T-helper 2 cell treated with Interferon-gamma antibody and Interleukin-4, amounts not matched to agents 5 μg/mL and 100 μg/mL, for 36 hours (primary cell): ENCODE measurements at regions not wholly inside any gene's neighbourhood (a gene's known extent, or its start where the extent isn't known, plus 50 kb on each side); places are given as distances from the start of the nearest gene placed in this dataset.

ENCODE experiments used
- DNase-seq: peaks from one replicate; pipeline ENCODE4 v3.0.0; 2021; ENCODE audit warnings: low spot score
- H3K27ac Mint-ChIP-seq: one replicate; pipeline ENCODE4 v1.8.0; 2021; ENCODE audit warnings: mild to moderate bottlenecking, mixed read lengths
- H3K27me3 Mint-ChIP-seq: one replicate; pipeline ENCODE4 v1.8.0; 2021; ENCODE audit warnings: low read depth, mixed read lengths
- H3K36me3 Mint-ChIP-seq: one replicate; pipeline ENCODE4 v1.8.0; 2021; ENCODE audit warnings: low read depth, mixed read lengths
- H3K4me1 Mint-ChIP-seq: one replicate; pipeline ENCODE4 v1.8.0; 2021; ENCODE audit warnings: low read depth, mixed read lengths
- H3K4me3 Mint-ChIP-seq: one replicate; pipeline ENCODE4 v1.8.0; 2022; ENCODE audit warnings: mild to moderate bottlenecking, moderate library complexity, mixed read lengths
- H3K9me3 Mint-ChIP-seq: one replicate; pipeline ENCODE4 v1.8.0; 2021; ENCODE audit warnings: mixed read lengths

- no peak for DNase-seq
- Mint-ChIP-seq H3K4me3 (no peak overlapping the region), H3K9me3 (no peaks in the 10 kb centered on the region), H3K36me3 (no peaks in the 10 kb centered on the region), H3K27ac (no peak overlapping the region), H3K27me3 (no peaks in the 10 kb centered on the region), H3K4me1 (no peaks in the 10 kb centered on the region)
Observed at GRCh38 chr2:156099382-156099781, 233.1 kb downstream of the NR4A2 start.

DNA sequence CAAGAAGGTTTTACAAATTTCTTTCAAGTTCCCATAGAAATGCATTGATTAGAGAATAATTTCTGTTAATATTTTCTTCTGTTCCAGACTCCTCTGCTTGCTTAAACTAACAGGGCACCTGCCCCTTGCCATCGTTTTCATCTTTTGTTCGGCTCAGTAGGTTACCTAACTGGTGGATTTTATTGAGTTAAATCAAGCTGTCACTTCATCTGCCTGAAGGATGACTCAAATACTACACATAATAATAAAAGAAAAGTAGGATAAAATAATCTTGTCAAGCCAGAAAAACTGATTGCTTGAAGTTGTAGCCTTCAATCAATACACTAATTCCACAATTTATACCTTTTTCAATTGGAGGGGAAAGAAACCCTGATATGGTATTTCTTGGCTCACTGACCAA is 234.0 kb downstream of the NR4A2 start:
- no peak for DNase-seq
- no peaks in the 10 kb centered on the region for H3K36me3 Mint-ChIP-seq
- H3K4me3 Mint-ChIP-seq = no peak overlapping the region
- no peaks in the 10 kb centered on the region for H3K4me1 Mint-ChIP-seq
- H3K27me3 Mint-ChIP-seq = no peaks in the 10 kb centered on the region
- H3K9me3 Mint-ChIP-seq = no peaks in the 10 kb centered on the region
- H3K27ac Mint-ChIP-seq = no peak overlapping the region

- no peaks in the 10 kb centered on the region for H3K9me3 Mint-ChIP-seq
- DNase-seq = no peak
- no peak overlapping the region for H3K4me3 Mint-ChIP-seq
- no peaks in the 10 kb centered on the region for H3K4me1 Mint-ChIP-seq
- H3K27ac Mint-ChIP-seq = no peak overlapping the region
- no peaks in the 10 kb centered on the region for H3K27me3 Mint-ChIP-seq
- no peaks in the 10 kb centered on the region for H3K36me3 Mint-ChIP-seq
Observed at GRCh38 chr2:156088587-156088986, 243.9 kb downstream of the NR4A2 start.

DNA sequence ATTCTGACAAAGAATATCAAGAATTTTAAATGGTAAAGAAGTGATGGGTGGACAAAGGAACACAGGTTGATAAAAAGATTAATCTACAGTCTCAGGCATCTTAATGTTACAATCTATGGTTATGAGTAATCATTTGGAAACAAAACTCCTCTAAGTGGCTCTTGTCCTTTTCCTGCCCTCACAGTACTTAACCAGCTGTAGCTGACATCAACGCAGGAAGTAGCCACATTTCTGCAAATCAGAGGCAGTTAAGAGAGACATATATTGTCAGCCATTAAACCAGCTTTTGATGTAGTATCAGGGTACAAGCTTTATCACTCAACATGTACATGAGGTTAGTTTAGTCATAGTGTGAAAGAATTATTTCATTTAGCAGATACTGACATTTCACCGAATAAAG is 244.6 kb downstream of the NR4A2 start:
- no peak for DNase-seq
- Mint-ChIP-seq H3K27me3 (no peaks in the 10 kb centered on the region), H3K36me3 (no peaks in the 10 kb centered on the region), H3K4me1 (no peaks in the 10 kb centered on the region), H3K9me3 (no peaks in the 10 kb centered on the region), H3K4me3 (no peak overlapping the region), H3K27ac (no peak overlapping the region)

DNA sequence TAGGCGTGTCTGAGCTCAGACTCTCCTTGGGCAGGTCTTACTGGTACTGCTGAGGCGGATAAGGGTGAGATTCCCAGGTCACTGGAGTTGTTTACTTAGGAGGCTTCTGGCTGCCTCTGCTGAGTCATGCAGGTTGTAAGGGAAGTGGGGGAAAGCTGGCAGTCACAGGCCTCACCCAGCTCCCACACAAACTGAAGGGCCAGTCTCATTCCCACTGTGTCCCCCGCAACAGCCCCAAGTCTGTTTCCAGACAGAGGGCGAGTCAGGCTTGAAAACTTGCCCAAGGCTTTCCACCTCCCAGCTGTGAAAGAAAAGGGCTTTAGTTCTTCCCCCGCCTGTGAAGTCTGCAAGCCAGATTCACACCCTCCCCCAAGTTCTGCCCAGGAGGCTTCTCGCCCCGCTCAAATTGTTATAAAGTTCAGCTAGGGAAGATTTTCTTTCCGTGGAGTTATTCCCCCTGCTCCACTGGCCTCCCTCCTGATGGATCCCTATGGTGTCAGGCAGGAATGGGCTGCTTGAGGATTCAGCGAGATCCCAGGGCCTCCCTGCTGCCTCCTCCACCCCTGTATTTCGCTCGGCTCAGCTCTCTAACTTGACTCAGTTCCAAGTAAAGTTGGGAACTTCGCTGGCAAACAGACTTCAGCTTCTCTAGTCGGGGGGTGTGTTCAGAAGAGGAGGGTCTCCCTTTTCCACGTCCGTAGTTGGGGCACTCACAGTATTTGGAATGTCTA is 248.6 kb downstream of the NR4A2 start:
- Mint-ChIP-seq H3K36me3 (no peaks in the 10 kb centered on the region), H3K27ac (no peak overlapping the region), H3K4me3 (no peak overlapping the region)

GRCh38 chr2:156079845-156080244 is 252.7 kb downstream of the NR4A2 start:
- H3K27ac Mint-ChIP-seq = no peak overlapping the region
- DNase-seq = no peak
- H3K27me3 Mint-ChIP-seq = no peaks in the 10 kb centered on the region
- no peak overlapping the region for H3K4me3 Mint-ChIP-seq
- H3K36me3 Mint-ChIP-seq = no peaks in the 10 kb centered on the region
- no peaks in the 10 kb centered on the region for H3K9me3 Mint-ChIP-seq
- H3K4me1 Mint-ChIP-seq = no peaks in the 10 kb centered on the region

More for the DNA sequence above, 248.6 kb downstream of the NR4A2 start:
- no peaks in the 10 kb centered on the region for H3K4me1 Mint-ChIP-seq
- no peaks in the 10 kb centered on the region for H3K27me3 Mint-ChIP-seq
- no peaks in the 10 kb centered on the region for H3K9me3 Mint-ChIP-seq
- DNase-seq = no peak

GRCh38 chr2:156077041-156077742 is 255.3 kb downstream of the NR4A2 start:
- Mint-ChIP-seq H3K4me1 (no peaks in the 10 kb centered on the region), H3K4me3 (no peak overlapping the region), H3K36me3 (no peaks in the 10 kb centered on the region), H3K27ac (no peak overlapping the region), H3K9me3 (no peaks in the 10 kb centered on the region), H3K27me3 (no peaks in the 10 kb centered on the region)
- DNase-seq = no peak

DNA sequence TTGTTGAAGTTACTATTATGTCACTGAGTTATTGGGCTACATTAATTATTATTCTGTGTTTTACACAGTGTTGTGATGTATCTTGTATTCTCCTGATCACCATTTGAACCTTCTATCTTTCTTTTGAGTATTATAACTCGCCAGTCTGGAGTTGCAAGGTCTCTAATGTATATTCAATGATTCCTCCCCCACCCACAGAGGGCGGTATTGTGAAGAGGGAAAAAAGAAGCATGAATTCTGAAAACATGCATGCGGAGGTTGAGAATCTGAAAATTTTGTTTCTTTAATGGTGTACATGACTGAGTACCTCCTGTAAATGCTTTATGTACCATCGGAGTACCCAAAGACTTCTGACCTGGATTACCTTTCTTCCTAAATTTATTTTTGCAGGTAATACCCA is 266.6 kb downstream of the NR4A2 start:
- Mint-ChIP-seq H3K36me3 (no peaks in the 10 kb centered on the region), H3K9me3 (no peaks in the 10 kb centered on the region), H3K27me3 (no peaks in the 10 kb centered on the region), H3K4me1 (no peaks in the 10 kb centered on the region), H3K27ac (no peak overlapping the region), H3K4me3 (no peak overlapping the region)
- no peak for DNase-seq

DNA sequence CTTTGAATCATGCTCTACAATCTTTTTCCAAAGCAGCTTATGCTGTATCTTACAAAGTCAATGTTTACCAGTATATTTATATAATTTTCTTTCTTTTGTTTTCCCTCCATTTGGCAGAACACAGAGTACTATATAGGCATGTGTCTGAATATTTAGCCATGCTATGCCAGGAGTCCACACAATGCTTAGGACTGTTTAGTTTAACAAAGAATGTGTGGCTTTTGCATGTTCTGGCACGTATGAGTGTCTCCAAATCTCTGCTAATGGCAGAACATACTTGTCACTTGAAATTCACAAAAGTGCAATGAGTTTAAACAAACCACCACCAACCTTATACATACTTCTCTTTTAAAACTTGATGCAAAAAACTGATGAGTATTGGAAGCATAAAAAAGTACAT is 268.0 kb downstream of the NR4A2 start:
- no peak for DNase-seq
- Mint-ChIP-seq H3K9me3 (no peaks in the 10 kb centered on the region), H3K27me3 (no peaks in the 10 kb centered on the region), H3K4me1 (no peaks in the 10 kb centered on the region), H3K36me3 (no peaks in the 10 kb centered on the region), H3K27ac (no peak overlapping the region), H3K4me3 (no peak overlapping the region)

GRCh38 chr2:156057647-156058046 is 274.9 kb downstream of the NR4A2 start:
- Mint-ChIP-seq H3K4me1 (no peaks in the 10 kb centered on the region), H3K9me3 (no peaks in the 10 kb centered on the region), H3K4me3 (no peak overlapping the region), H3K36me3 (no peaks in the 10 kb centered on the region), H3K27me3 (no peaks in the 10 kb centered on the region), H3K27ac (no peak overlapping the region)
- no peak for DNase-seq

DNA sequence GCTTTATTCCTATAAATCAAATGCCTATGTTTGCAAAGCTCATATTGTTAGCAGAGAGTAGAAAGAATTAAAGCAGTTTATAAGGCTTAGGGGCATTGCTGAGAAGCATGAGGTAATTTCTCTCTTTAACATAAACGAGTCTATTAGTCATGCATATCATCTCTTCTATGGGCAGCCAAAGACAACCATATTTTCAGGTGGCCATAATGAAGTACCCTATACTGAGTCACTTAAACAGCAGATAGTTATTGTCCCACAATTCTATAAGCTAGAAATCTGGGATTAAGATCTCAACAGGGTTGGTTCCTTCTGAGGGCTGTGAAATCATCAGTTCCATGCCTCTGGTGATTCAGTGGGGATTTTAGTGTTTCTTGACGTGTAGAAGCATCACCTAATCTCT is 277.5 kb downstream of the NR4A2 start:
- Mint-ChIP-seq H3K27me3 (no peaks in the 10 kb centered on the region), H3K27ac (no peak overlapping the region), H3K4me3 (no peak overlapping the region), H3K36me3 (no peaks in the 10 kb centered on the region), H3K9me3 (no peaks in the 10 kb centered on the region), H3K4me1 (no peaks in the 10 kb centered on the region)
- DNase-seq = no peak

DNA sequence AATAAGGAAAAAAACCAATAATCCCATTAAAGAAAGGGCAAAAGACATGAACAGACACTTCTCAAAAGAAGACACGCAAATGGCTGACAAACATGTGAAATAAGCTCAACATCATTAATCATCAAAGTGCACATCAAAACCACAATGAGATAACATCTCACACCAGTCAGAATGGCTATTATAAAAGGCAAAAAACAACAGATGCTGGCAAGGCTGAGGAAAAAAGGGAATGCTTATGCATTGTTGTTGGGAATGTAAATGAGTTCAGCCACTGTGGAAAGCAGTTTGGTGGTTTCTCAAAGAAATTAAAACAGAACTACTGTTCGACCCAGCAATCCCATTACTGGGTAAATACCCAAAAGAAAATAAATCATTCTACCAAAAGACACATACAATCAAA is 285.6 kb downstream of the NR4A2 start:
- no peak for DNase-seq
- no peaks in the 10 kb centered on the region for H3K27me3 Mint-ChIP-seq
- H3K4me1 Mint-ChIP-seq = no peaks in the 10 kb centered on the region
- no peak overlapping the region for H3K4me3 Mint-ChIP-seq
- no peak overlapping the region for H3K27ac Mint-ChIP-seq
- H3K36me3 Mint-ChIP-seq = no peaks in the 10 kb centered on the region
- no peaks in the 10 kb centered on the region for H3K9me3 Mint-ChIP-seq

- Mint-ChIP-seq H3K4me1 (no peaks in the 10 kb centered on the region), H3K4me3 (no peak overlapping the region), H3K36me3 (no peaks in the 10 kb centered on the region), H3K9me3 (no peaks in the 10 kb centered on the region), H3K27ac (no peak overlapping the region), H3K27me3 (no peaks in the 10 kb centered on the region)
- no peak for DNase-seq
Observed at GRCh38 chr2:156042895-156043294, 289.6 kb downstream of the NR4A2 start.

DNA sequence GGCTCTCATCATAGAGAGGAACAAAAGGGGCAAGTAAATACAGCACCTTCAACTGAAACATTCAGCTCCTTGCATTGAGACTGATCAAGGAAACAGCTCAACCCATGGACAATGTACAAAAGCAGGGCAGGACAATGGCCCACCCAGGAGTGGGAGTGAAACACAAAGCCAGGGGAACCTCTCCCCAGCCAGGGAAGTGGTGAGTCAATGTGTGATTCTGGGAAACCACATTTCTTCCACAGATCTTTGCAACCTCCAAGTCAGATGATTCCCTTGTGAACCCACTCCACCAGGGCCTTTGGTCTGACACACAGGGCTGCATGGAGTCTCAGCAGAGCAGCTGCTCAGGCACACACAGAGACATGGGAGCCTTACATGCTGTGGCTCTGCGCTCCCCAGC is 294.5 kb downstream of the NR4A2 start:
- Mint-ChIP-seq H3K9me3 (no peaks in the 10 kb centered on the region), H3K27me3 (no peaks in the 10 kb centered on the region), H3K36me3 (no peaks in the 10 kb centered on the region), H3K4me1 (no peaks in the 10 kb centered on the region), H3K27ac (no peak overlapping the region), H3K4me3 (no peak overlapping the region)
- DNase-seq = no peak

DNA sequence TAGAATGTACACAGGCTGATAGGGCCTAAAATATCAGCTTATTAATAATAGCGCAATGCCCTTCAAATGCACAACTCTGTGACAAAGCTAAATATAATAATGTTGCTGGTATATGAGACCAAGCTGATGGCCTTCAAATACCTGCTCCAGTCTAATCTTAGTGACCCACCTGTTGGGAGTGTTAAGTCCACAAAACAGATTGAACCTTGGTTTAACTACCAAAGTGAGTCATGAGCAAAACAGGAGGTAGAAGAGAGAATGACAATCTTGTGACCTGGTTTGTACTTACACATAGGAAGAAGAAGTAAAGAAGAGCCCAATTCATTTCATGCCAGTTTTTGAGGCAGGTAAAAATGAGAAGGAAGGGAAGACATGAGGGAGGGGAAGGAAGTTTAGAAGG is 295.0 kb downstream of the NR4A2 start:
- no peaks in the 10 kb centered on the region for H3K9me3 Mint-ChIP-seq

More for the DNA sequence above, 295.0 kb downstream of the NR4A2 start:
- Mint-ChIP-seq H3K27me3 (no peaks in the 10 kb centered on the region), H3K36me3 (no peaks in the 10 kb centered on the region), H3K4me1 (no peaks in the 10 kb centered on the region), H3K4me3 (no peak overlapping the region), H3K27ac (no peak overlapping the region)
- no peak for DNase-seq
